Mucosa of stomach (tissue), 1 donor: ENCODE measurements at regions not wholly inside any gene's neighbourhood (a gene's known extent, or its start where the extent isn't known, plus 50 kb on each side); places are given as distances from the start of the nearest gene placed in this dataset.

Experiments
- H3K27me3 ChIP-seq: one replicate; pipeline ENCODE4 v1.7.0; 2013; ENCODE audit warnings: mild to moderate bottlenecking, low read length; ENCODE audit not compliant: control insufficient read depth, insufficient read depth
- H3K36me3 ChIP-seq: one replicate; pipeline ENCODE4 v1.7.0; 2013; ENCODE audit warnings: low read length; ENCODE audit not compliant: control insufficient read depth, insufficient read depth
- H3K4me1 ChIP-seq: one replicate; pipeline ENCODE4 v1.7.0; 2013; ENCODE audit warnings: mild to moderate bottlenecking, low read length; ENCODE audit not compliant: control insufficient read depth, insufficient read depth
- H3K4me3 ChIP-seq: one replicate; pipeline ENCODE4 v1.7.0; 2013; ENCODE audit warnings: low read length
- H3K9ac ChIP-seq: one replicate; pipeline ENCODE4 v1.7.0; 2013; ENCODE audit warnings: mild to moderate bottlenecking, low read length, moderate library complexity
- H3K9me3 ChIP-seq: one replicate; pipeline ENCODE4 v1.7.0; 2013; ENCODE audit warnings: mild to moderate bottlenecking, low read length, moderate library complexity; ENCODE audit not compliant: control insufficient read depth
- donor health status: Pancreatic carcinoma.

DNA sequence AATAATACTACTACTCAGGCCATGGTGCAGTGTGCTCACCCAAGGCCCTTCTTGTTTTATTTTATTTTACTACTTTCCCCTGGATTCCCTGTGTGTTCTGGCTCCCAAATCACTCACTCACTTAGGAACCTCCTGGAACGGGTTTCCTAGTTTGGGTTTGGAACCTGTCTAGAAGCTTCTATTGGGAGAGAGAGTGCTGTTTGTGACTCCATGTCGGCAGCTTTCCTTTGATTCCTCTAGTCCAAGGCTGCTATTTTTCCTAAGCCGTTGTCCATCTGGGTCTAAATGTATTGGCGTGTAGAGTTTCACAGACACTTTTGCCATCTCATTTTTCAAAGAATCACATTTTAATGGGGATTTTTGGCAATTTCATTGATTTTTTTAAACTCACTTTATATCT, 70.8 kb downstream of the FOXA2 start:
- Histone ChIP-seq H3K9me3 (no peaks in the 10 kb centered on the region), H3K27me3 (no peaks in the 10 kb centered on the region), H3K4me3 (no peak overlapping the region), H3K4me1 (peaks cover 23% of the 10 kb centered on the region), H3K36me3 (no peaks in the 10 kb centered on the region), H3K9ac (no peak overlapping the region)

DNA sequence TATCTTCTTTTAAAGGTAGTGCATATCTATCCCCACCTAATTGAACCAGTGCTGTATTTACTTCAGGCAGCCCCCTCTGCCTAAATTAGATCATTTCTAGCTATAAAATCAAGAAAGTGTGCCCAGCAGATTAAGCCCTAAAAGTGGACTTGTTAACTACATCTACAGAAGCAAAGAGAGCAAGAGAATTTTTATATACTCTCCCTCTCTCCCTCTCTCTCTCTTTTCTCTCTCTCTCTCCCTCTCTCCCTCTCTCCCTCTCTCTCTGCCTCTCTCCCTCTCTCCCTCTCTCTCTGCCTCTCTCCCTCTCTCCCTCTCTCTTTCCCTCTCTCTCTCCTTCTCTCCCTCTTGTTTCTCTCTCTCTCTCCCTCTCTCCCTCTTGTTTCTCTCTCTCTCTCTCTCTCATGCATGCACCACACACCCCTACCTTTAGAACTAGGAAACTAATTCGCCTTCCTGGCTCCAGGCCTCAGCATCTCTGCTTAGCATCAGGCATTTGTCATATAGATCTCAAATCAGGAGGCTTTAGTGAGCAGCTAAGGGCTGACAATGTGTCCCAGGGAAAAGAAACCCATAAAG, 71.4 kb downstream of the FOXA2 start:
- H3K9me3 ChIP-seq: no peaks in the 10 kb centered on the region
- no peaks in the 10 kb centered on the region for H3K36me3 ChIP-seq
- no peak overlapping the region for H3K9ac ChIP-seq
- no peaks in the 10 kb centered on the region for H3K27me3 ChIP-seq
- H3K4me1 ChIP-seq: peaks cover 23% of the 10 kb centered on the region
- H3K4me3 ChIP-seq: no peak overlapping the region

DNA sequence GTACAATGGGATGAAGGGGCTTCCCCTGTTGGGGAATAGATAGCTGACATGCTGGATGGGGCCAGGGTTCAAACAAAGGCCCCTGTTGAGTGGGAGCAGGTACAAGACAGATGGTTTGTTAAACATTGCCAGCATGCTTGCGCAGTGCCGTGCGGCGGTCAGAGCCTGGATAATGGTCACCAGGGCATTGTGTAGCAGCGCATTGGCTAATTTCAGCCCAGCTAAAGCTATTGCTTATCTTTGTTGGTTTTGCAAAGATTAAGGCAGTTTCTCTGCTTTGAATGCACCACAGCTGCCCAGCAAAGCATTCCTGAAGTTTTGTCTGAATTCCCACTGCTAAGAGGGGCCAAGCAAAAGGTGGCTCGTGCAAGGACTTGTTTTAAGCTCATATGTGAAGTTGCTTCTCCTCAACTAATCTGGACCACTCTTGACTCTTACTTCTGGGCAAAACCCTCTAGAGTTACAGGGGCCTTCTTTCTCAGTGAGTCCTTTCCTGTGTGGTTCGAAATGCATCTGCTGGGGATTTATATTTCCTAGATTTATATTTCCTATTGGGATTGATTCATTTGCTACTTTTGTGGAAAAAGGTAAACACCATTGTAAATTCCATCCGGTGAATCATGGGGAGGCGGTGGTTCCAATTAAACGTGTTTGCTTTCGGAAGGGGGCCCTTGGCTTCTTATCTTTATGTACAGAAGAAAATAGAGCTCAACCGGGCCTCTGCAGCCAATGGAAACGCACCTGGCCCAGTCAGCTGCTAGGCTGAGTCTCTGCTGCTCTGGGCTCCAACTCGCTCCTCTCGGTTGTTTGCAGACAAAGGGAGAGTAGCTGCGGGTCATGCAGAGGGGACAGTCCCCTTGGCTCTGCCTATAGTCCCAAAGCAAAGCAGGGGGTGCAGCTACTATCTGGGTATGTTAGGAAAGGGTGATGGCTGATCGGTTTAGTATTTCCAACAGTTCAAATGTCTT, 72.1 kb downstream of the FOXA2 start:
- no peak overlapping the region for H3K4me3 ChIP-seq
- no peaks in the 10 kb centered on the region for H3K36me3 ChIP-seq
- H3K27me3 ChIP-seq: no peaks in the 10 kb centered on the region
- no peaks in the 10 kb centered on the region for H3K9me3 ChIP-seq
- peaks cover 23% of the 10 kb centered on the region for H3K4me1 ChIP-seq
- H3K9ac ChIP-seq: no peak overlapping the region

DNA sequence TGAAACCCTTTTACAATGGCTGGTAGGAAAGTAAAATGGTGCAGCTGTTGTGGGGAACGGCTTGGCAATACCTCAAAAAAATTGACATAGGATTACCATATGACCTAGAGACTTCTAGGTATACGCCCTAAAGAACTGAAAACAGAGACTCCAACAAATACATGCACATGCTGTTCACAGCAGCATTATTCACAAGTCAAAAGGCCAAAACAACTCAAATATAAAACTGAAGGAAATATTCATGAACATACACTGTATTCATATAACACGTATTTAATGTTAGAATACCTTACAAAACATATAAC, 74.6 kb downstream of the FOXA2 start:
- H3K27me3 ChIP-seq: no peaks in the 10 kb centered on the region
- H3K9ac ChIP-seq: no peak overlapping the region
- no peak overlapping the region for H3K4me3 ChIP-seq
- H3K36me3 ChIP-seq: no peaks in the 10 kb centered on the region
- H3K4me1 ChIP-seq: peaks cover 23% of the 10 kb centered on the region
- no peaks in the 10 kb centered on the region for H3K9me3 ChIP-seq

DNA sequence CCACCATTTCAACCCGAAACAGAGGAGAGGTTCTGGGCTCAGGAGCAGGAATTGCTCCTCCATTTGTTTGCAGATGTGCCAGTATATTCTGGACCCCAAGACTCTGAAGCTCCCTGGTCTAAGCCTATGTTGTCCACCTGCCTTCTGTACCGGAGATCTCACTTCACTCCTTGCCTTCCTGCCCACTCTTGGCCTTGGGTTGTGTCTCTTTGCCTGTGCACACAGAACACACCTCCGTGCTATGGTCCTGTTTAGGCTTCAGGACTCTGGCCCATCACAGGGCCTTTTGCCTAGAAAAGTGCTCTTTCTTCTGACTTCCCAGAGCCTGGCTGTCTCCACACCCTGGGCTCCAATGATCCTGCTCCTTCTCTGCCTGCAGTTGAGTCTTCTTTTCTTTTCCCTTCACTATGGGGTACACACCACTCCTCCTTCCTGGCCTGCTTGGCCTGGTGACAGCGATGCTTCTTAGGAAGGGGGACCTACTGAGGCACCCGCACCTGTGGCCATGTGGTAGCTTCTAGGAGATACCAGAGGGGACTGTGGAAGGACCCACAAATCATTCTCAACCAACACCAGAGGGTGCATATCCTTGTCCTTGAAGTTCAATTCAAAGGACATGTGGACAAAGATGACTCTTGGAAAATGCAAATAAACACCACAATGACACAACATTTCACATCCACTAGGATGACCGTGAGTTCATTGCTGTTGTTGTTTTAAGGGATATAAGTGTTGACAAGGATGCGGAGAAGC, 75.1 kb downstream of the FOXA2 start:
- Histone ChIP-seq H3K36me3 (no peaks in the 10 kb centered on the region), H3K4me1 (peaks cover 23% of the 10 kb centered on the region), H3K9me3 (no peaks in the 10 kb centered on the region), H3K4me3 (no peak overlapping the region), H3K27me3 (no peaks in the 10 kb centered on the region), H3K9ac (no peak overlapping the region)

DNA sequence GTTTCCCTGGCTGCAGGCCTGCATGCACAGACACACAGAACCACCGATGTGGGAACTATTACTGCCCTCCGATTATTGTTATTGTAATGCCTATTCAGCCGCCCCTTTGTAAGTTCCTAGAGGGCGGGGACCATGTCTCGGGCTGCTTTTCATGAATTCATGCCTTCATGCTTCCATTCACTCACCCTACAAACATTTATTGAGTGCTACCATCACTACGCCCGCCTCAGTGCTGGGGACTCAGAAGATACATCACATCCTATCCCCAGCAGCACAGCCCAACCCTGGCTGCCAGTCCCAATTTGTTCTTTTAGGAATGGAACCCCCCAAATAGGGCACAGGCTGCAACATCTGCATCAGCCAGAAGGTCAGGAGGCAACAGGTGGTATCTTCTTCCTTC, 75.9 kb downstream of the FOXA2 start:
- H3K4me3 ChIP-seq: no peak overlapping the region
- no peaks in the 10 kb centered on the region for H3K9me3 ChIP-seq
- no peak overlapping the region for H3K9ac ChIP-seq
- H3K4me1 ChIP-seq: peaks cover 19% of the 10 kb centered on the region
- H3K36me3 ChIP-seq: no peaks in the 10 kb centered on the region
- no peaks in the 10 kb centered on the region for H3K27me3 ChIP-seq

DNA sequence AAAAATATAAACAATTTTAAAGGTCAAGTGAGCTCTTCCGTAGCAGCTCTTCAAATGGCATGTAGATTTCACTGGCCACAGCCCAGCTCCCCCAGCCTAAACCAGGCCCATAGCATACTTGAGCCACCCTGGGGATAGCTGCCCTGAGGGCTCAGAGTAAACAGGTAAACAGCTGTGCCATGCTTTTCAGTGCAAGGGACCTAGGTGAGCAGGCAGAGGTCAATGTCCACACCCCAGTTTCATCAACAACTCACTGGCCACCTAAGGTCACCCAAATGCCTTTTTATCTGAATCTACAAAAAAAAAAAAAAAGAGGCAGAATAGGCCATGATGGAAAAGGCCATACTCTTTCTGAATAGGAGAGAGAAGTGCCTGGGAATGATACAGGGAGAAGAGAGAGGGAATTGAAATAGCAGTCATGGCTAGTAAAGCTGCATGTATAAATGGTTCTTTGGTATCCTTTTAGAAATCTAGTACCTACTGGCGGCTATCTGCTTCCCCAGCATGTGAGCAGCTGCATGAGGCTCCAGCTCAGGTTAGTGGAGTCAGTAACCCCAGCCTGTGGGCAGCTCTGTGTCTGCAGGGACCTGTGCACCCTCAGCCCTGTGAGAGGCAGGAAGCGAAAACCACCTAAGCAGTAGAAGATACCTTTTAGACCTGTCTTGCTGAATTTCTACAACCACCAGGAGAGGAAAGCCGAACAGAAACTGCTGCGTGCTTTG, 77.0 kb downstream of the FOXA2 start:
- Histone ChIP-seq H3K4me1 (peaks cover 19% of the 10 kb centered on the region), H3K9me3 (no peaks in the 10 kb centered on the region), H3K36me3 (no peaks in the 10 kb centered on the region), H3K27me3 (no peaks in the 10 kb centered on the region), H3K9ac (no peak overlapping the region), H3K4me3 (no peak overlapping the region)

DNA sequence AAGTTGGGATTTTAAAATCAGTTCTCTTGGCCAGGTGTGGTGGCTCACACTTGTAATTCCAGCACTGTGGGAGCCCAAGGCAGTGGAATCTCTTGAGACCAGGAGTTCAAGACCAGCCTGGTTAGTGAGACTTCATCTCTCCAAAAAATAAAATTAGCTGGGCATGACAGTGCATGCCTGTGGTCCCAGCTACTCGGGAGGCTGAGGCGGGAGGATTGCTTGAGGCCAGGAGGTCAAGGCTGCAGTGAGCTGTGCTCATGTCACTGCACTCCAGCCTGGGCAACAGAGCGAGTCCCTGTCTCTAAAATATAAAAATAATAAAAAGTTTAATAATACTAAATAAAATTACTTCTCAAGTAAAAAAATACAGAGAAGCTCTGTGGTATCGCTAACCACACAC, 77.5 kb downstream of the FOXA2 start:
- no peaks in the 10 kb centered on the region for H3K27me3 ChIP-seq
- H3K36me3 ChIP-seq: no peaks in the 10 kb centered on the region
- H3K4me3 ChIP-seq: no peak overlapping the region
- H3K9me3 ChIP-seq: no peaks in the 10 kb centered on the region
- H3K4me1 ChIP-seq: peaks cover 17% of the 10 kb centered on the region
- no peak overlapping the region for H3K9ac ChIP-seq

DNA sequence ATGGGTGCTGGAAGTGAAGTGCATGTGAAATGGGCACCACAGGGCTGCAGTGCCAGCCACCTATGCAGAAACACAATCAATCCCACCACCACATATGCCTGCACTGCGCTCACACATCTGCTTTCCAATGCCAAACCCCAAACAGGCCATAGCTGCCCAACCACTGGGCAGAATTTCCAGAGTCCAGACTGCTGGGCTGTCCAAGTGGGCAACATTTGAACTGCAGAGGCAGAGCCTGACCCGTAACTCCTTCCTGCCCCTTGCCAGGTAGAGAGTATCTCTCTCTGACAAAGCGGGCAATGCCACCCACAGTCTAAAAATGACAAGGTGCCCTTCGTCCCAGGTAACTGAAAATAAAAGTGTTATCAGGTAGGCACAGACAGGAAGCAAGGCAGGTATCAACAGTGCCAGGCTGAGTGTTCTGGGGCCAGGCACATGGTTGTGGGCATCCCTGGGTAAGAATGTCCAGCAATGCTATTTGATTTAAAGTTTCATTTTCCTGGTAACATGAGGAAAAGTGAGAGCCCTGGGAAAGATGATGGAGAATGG, 79.5 kb downstream of the FOXA2 start:
- H3K4me3 ChIP-seq: no peak overlapping the region
- no peaks in the 10 kb centered on the region for H3K9me3 ChIP-seq
- no peaks in the 10 kb centered on the region for H3K36me3 ChIP-seq
- H3K27me3 ChIP-seq: no peaks in the 10 kb centered on the region
- peaks cover 16% of the 10 kb centered on the region for H3K4me1 ChIP-seq
- no peak overlapping the region for H3K9ac ChIP-seq

DNA sequence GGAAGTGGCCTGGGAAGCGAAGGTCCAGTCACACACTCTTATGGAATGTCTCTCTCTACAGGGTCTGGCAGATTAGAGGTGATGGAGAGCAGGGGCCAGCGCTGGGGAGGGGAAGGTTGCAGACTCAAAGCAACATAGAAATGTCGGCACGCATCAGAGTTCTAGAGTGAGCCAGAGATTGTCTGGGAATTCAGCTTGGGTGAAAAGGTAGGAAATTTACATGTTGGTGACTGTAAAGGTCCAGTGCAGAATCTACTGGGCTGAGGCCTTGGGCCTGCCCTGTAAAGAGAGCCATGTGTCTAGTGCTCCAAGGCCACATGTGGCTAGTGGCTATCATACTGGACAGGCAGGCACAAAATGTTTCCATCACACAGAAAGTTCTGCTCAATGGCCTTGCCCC, 80.8 kb downstream of the FOXA2 start:
- Histone ChIP-seq H3K9me3 (no peaks in the 10 kb centered on the region), H3K4me1 (peaks cover 21% of the 10 kb centered on the region), H3K4me3 (no peak overlapping the region), H3K27me3 (no peaks in the 10 kb centered on the region), H3K36me3 (no peaks in the 10 kb centered on the region), H3K9ac (no peak overlapping the region)

DNA sequence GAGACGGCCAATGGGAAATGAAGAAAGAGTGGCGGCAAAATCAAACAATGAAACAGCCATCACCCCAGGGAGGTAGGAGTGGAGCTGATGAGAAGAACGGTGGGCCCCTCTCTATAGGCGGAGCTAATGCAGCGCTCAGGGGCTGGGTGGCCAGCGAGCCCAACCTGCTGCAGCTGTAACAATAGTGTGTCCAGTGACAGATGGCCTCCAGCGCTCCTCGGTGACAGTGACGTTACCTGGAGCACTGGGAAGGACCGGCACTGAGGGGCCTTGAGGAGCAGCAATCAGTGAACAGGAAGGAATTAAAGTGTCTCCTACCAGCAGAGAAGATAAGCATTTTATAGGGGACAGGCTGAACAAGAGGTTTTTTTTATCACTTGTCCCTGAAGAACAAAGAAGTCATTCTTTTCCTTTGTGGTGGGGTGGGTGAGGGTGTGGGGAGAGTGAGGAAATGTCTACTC, 81.6 kb downstream of the FOXA2 start:
- Histone ChIP-seq H3K4me1 (peaks cover 21% of the 10 kb centered on the region), H3K27me3 (no peaks in the 10 kb centered on the region), H3K9ac (no peak overlapping the region), H3K4me3 (no peak overlapping the region), H3K36me3 (no peaks in the 10 kb centered on the region), H3K9me3 (no peaks in the 10 kb centered on the region)
